Endothelial cell of umbilical vein (primary cell): ENCODE measurements at regions not wholly inside any gene's neighbourhood (a gene's known extent, or its start where the extent isn't known, plus 50 kb on each side); places are given as distances from the start of the nearest gene placed in this dataset.

Experiments
- CTCF ChIP-seq, 2 donors: IDR thresholded peaks; 1 replicate in 1 of 2; 2 replicates in 1 of 2; pipeline ENCODE4 v1.5.1; 2011; ENCODE audit warnings: low read length in 2 of 2, mild to moderate bottlenecking in 2 of 2, moderate library complexity in 2 of 2, control low read depth in 1 of 2, inconsistent platforms in 1 of 2, low read depth in 1 of 2; ENCODE audit not compliant: insufficient read depth in 1 of 2; ENCODE audit errors: extremely low read depth in 1 of 2
- EZH2 ChIP-seq: IDR thresholded peaks from 2 replicates; pipeline ENCODE4 v1.6.1; 2012; ENCODE audit warnings: borderline replicate concordance, low read depth, mild to moderate bottlenecking, moderate library complexity, low read length, inconsistent platforms; ENCODE audit not compliant: severe bottlenecking
- POLR2A ChIP-seq: IDR thresholded peaks from 2 replicates; pipeline ENCODE4 v1.6.1; 2012; ENCODE audit warnings: low read depth, mild to moderate bottlenecking, control low read depth, low read length
- POLR2AphosphoS5 ChIP-seq: IDR thresholded peaks from 2 replicates; pipeline ENCODE4 v1.6.1; 2012; ENCODE audit warnings: low read depth, mild to moderate bottlenecking, control low read depth, low read length, moderate library complexity; ENCODE audit not compliant: insufficient read depth

GRCh38 chr20:22303523-22303922 lies 280.8 kb downstream of the FOXA2 start:
- TF ChIP-seq EZH2 = no peak
- TF ChIP-seq CTCF (IDR thresholded peaks at IDR 0.05; ENCODE audit: extremely low read depth in 1 of 2, insufficient read depth in 1 of 2, low read depth in 1 of 2, low read length in 2 of 2) = no peak
- no peak for TF ChIP-seq POLR2AphosphoS5
- TF ChIP-seq POLR2A = no peak
